Fibroblast of skin of scalp (primary cell): ENCODE measurements at regions not wholly inside any gene's neighbourhood (a gene's known extent, or its start where the extent isn't known, plus 50 kb on each side); places are given as distances from the start of the nearest gene placed in this dataset.
A peak's percentile ranks its signal among the peaks of the same experiment; 100 is the strongest.
"Not testable (repeated sequence)": the region's sequence is repeated elsewhere in the genome, so short reads cannot be mapped to it uniquely, and the experiment has no call there.

Experiments
- DNase-seq: peaks from one replicate; pipeline ENCODE4 v3.0.0-alpha.2; 2013

GRCh38 chr10:31679936-31680335 lies 248.7 kb downstream of the ARHGAP12 start:
- peak; percentile 13 for DNase-seq

DNA sequence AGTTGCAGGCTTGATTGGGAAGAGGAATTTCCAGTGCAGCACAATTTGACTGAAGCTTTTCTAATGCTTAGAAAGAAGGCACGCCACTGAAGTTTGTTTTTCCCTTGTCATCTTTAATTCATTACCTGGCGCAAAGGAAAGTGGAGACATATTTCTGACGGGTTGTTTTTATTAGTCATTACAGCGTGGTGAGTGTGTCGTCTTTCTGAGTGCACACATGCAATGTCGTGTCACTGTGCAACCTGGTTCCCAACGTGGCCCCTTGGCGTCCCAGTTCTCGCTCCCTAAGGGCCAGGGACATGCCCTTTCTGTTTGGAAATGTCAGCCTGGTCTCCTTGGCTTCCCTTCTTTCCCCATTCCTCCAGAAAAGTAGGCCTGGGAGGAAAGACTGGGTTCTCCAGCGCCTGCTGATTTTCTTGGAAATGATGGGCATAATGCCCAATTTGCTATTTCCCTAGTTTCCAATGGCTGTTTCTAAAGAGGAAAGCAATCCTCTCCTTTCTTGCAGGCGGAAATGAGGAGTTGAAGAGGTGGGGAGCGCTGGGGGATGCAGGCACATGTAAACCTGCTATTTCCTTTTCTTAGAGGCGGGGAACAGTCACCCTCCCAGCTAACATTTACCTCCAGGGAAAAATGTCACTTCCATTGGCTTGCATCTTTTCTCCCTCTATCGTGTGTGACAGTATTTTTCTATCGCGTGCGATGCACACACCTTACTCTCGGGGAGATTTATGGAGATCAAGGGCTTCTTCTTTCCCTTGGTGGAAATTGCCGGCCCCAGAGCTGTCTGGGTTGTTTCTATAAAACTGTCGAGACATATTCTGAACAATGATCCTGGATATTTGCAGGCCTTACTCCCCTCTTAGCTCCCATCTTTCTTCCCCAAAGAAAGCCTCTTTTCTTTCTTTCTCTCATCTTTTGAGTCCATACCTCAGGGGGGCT lies 249.8 kb downstream of the ARHGAP12 start:
- DNase-seq: peak; percentile 18

- no peak for DNase-seq
These were observed 250.5 kb downstream of the ARHGAP12 start for GRCh38 chr10:31678139-31678536.

DNA sequence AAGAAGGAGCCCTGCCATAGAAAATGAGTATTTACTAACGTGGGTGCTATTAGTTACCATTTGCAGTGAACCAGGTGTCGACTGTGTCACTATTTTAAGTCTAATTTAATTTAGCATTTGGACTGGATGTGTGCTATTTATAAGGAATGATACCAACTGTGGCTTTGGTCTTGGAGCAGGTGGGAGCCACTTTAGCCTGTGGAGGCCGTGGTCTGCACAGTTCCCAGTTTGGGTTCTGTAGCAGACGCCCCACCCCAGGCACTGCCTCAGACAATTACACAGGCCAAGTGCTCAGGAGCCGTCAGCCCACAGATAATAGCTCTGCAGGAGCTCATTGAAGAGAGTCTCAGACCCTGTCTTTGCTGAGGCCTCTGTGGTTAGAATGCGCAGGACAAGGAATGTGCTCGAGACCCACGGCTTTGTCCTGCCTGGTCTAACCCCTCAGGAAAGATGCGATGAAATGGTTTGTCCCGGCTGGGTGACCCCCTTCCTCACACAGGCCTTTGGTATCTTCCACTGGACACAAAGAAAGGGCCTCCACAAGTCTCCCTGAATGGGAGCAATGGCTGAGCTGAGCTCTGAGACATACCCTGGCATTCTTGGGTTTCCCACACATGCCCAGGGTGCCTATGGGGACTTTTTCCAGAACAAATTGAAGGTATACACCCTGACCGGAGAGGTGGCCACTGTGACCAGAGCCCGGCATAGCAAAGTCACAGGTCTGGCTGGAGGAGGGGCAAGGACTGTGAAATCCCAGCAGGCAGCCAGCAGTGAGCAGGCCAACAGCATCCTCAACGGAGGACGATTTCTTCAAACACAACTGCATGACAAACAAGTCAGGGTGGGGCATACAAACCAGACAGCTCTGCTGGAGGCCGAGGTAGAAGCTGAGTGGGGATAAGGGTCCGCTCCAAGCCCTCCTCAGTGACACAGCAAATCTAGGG lies 251.2 kb downstream of the ARHGAP12 start:
- DNase-seq: peak; percentile 24

DNA sequence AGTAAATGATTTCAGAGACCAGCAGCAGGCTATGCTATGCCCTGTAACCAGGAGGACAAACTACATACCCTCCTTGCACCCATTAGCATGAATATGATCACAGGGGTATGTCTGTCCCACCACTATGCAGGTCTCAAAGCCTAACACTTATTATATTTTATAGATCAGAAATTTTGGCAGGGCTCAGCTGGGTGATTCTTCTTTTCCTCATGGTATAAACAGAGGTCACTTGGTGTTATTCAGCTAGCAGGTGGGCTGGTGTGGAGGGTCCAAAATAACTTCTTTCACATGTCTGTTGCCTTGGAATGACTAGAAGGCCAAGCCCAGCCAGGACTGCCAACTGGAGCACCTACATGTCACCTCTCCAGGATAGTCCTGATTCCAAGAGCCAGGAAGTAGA lies 252.9 kb downstream of the ARHGAP12 start:
- no peak for DNase-seq

DNA sequence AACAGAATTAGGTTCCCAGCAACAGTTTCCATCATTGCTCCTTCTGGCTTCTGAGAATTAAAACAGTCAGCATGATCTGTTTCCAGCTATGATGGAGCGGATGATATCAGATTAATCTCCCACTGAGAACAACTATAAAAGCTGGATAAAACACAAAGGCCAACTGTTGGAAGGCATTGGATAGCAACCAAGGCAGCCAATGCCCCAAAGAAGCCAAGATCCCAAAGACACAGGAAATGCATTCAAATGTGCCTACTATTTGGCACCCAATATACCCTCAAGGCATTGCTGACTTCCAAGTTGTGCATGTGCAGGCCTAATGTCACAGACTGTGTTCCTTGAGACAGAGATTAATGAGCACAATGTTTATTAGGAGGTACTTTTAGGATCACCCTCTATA lies 259.3 kb downstream of the ARHGAP12 start:
- no peak for DNase-seq

DNA sequence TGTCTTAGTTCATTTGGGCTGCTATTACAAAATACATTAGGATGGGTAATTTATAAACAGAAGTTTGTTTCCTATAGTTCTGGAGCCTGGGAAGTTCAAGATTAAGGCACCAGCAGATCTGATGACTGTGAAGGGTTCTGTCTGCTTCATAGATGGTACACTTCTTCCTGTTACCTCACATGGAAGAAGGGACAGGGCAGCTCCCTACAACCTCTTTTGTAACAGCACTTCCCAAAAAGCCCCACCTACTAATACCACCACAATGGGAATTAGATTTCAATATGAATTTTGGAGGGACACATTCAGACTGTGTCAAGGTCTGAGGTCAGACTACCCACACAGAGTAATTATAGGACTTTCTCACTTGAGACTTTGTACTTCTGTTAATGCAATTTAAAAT lies 260.3 kb downstream of the ARHGAP12 start:
- no peak for DNase-seq

DNA sequence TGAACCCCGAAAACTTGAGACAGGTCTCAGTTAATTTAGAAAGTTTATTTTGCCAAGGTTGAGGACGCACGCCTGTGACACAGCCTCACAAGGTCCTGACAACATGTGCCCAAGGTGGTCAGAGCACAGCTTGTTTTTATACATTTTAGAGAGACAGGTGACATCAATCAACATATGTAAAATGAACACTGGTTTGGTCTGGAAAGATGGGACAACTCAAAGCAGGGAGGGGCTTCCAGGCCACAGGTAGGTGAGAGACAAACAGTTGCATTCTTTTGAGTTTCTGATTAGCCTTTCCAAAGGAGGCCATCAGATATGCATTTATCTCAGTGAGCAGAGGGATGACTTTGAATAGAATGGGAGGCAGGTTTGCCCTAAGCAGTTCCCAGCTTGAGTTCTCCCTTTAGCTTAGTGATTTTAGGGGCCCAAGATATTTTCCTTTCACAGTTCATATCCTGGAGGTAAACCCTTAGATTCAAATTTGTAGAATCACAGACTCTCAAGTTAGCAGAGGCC lies 262.8 kb downstream of the ARHGAP12 start:
- DNase-seq: not testable (repeated sequence)

DNA sequence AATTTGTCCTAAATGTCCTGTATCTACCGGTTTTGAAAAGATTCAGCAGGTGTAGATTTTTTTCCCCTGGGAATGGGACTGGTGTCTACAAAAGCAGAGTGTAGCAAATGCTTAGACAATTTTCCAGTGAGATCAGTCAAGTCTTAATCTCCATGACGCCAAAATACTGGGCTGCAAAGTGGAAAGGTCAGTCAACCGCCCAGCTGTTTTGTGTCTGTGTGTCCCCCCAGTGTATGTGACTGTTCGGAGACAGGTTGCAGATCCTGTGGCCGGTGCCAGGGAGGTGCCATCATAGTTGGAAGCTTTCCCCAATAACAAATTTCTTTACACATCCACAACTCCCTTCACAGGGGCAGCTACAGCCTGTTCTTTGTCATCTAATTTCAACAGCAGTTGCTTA lies 263.8 kb downstream of the ARHGAP12 start:
- no peak for DNase-seq

DNA sequence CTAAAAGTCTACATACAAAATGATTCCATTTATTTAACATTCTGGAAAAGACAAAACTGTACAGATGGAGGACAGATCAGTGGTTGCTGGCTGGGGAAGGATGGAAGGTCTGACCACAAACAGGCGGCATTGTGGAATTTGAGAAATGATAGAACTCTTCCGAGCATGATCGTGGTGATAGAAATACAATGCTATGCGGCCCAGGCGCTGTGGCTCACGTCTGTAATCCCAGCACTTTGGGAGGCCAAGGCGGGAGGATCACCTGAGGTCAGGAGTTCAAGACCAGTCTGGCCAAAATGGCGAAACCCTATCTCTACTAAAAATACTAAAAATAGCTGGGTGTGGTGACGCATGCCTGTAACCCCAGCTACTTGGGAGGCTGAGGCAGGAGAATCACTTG lies 264.6 kb downstream of the ARHGAP12 start:
- DNase-seq: peak; percentile 52

DNA sequence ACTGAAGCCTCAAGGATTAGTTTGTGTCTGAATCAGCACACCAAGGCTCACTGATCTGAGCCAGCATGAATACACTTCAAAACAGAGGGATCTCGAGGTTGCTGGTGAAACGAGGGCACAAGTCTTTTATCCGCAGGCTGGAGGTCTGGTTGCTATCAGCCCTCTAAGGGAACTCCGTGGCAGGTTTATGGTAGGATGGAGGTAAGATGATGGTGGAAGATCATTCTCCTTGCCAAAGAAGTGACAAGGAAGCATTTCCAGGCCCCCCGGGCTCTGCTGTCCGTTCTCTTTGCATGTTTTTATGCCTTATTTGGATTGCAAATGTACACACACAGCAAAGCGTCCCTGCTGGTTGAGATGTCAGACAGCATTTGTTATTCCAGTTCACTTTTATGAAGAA lies 268.3 kb downstream of the ARHGAP12 start:
- DNase-seq: peak; percentile 44

DNA sequence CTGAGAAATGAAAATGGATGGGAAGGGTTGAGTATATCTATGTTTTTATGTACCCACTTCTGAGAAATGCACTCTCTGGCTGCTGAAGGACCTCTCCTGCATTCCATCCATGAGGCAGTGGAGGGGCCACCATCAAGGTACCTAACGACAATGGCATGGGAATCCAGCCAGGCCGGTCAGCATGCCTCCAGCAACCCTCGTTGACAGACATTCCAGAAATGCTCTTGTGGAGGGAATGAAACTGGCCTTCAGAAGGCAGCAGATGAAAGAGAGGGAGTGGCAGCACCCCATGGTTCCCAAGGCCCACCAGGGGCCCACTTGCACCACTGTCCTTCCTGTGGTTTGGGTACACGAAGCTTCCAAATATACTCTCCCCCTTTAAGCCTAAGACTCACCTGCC lies 269.0 kb downstream of the ARHGAP12 start:
- DNase-seq: no peak

DNA sequence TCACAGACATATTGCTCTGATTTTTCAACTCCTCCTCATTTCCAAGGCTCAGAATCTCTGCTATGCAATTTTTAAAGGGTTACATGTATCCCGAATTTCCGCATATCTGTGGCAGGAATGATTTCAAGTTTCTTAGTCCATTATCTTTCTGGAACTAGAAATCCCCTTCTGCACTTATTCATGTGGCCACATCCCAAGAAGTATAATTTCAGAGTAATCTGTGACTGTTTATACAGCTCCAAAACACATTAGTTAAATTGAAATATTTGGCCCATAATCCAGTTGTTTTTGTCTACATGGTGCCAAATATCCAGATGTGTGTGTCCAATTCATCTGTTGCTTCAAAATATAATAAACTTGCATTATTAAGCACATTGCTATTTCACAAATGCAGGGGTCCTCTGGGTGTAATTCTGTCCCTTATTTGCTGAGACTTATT lies 271.2 kb downstream of the ARHGAP12 start:
- no peak for DNase-seq

DNA sequence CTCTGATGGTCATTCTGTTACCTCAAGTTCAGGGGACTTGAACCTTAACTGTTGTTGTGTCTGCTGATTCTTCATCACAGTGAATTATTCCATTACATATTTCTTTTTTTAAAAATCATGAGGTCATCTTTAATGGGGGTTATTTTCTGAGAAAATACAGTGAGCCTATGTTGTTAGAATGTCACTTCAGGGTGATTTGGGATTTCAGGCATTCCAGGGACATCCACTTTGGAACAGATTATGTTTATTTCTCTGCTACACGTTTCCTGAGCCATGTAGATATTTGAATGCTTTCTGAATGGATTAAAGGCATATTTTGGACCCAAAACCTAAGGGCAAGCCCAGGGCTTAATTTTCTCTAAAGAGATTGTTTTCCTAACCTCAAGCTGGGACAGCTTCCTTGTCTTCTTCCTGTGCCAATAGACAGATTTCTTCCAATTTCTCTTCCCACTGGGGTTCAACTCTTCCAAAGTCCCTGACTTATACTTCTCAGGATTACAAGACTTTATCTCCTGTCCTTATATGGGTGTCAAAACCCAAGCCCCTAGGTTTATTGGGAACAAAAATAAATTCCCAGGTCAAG lies 271.7 kb downstream of the ARHGAP12 start:
- peak; percentile 83 for DNase-seq

- DNase-seq: no peak
These were observed 276.6 kb downstream of the ARHGAP12 start for GRCh38 chr10:31652038-31652437.

- peak; percentile 96 for DNase-seq
These were observed 278.6 kb downstream of the ARHGAP12 start for GRCh38 chr10:31650010-31650409.

DNA sequence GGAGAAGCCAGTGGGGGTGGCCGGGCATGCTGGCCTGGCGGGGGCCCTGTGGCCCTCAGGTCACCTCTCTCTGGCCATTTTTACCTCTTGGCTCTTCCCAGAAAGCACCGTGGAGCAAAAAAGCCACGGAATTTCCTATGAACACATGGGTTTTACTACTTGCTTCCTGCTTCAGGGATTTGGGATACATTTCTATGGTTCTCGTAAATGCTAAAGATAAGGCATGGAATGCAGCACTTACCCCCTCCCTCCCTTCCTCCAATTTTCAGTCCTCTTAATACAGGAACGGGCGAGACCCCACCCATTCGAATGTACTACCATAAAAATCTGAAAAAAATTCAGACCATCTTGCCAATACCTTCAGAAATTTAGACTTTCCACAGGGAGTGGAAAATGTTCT lies 279.7 kb downstream of the ARHGAP12 start:
- DNase-seq: peak; percentile 28

GRCh38 chr10:31647861-31648260 lies 280.8 kb downstream of the ARHGAP12 start:
- DNase-seq: no peak

DNA sequence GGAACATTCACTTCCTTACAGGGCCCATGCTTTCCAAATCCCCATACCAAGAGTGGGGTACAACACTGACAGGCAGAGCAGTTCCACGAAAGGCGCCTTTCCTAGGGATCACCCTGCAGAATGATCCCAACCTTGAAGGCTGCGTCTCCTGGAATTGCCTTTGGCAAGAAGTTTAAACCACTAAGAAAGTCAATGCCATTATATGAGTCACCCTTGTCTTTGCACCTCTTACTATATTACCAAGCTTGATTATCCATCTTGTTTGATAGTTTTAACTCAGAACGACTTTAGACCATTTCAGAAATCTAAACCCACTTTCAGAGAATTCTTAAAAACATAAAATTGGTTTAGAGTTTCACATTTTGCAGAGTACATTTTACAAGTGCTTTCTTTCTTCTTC lies 282.1 kb downstream of the ARHGAP12 start:
- no peak for DNase-seq

DNA sequence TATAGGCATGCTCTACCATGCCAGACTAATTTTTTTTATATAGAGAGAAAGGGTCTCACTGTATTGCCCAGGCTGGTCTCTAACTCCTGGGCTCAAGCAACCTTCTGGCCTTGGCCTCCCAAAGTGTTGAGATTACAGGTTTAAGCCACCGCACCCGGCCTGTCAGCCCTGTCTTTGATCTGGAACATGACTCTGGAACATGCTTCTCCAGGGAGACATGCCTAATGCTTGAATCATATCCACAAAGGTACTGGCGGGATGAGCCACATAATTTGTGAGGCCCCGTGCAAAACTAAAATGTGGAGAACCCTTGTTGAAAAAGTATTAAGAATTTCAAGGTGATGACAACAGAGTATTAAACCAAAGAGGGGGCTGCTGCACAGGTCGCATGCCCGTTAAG lies 282.8 kb downstream of the ARHGAP12 start:
- DNase-seq: peak; percentile 14

GRCh38 chr10:31644931-31645633 lies 283.5 kb downstream of the ARHGAP12 start:
- DNase-seq: peak; percentile 15

- DNase-seq: no peak
These were observed 286.4 kb downstream of the ARHGAP12 start for GRCh38 chr10:31642281-31642680.
